Urinary bladder (tissue), 3 donors: ENCODE measurements at regions not wholly inside any gene's neighbourhood (a gene's known extent, or its start where the extent isn't known, plus 50 kb on each side); places are given as distances from the start of the nearest gene placed in this dataset.

Experiments
- DNase-seq: peaks from one replicate; pipeline ENCODE4 v3.0.0-alpha.2; 2015; ENCODE audit errors: extremely low spot score
- H3K27ac ChIP-seq: one replicate; pipeline ENCODE4 v1.5.1; 2013; ENCODE audit warnings: low read depth, mild to moderate bottlenecking, moderate library complexity
- H3K36me3 ChIP-seq: one replicate; pipeline ENCODE4 v1.6.1; 2013; ENCODE audit warnings: mild to moderate bottlenecking, moderate library complexity; ENCODE audit not compliant: insufficient read depth
- H3K4me1 ChIP-seq: one replicate; pipeline ENCODE4 v1.6.1; 2013; ENCODE audit warnings: mild to moderate bottlenecking, moderate library complexity; ENCODE audit not compliant: insufficient read depth
- H3K4me3 ChIP-seq: one replicate; pipeline ENCODE4 v1.5.1; 2013; ENCODE audit warnings: low read depth, low read length
- WGBS: extraction: QIAGEN DNeasy Blood & Tissue Kit; methylation state at CpG from one replicate; pipeline ENCODE4 v1.1.7; 2013; 5-methylcytosine and 5-hydroxymethylcytosine counted together
- donor health status: healthy with polysubstance abuse.
- donor health status: healthy.

DNA sequence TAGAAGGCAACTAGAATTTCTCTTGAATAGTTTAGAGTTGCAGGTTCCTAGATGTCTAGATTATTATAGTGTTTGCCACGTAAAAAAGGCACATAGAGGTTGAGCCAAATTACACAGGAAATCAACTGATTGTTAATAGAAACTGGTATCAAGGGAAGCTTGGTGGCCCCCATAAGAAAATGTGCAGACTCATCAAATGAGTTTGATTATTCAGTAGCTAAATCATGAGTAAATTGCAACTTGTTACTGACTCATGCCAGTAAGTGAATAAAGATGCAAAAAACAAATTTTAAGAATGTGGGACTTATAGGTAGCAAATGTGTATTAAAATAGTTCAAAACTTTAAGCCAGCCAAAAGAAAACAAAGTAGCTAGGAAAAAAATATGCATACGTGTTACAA lies 1078.9 kb upstream of the CDH9 start:
- no peak overlapping the region for H3K4me3 ChIP-seq
- WGBS, result 65% methylated on average over 2 of the region's 2 CpGs
- H3K27ac ChIP-seq, result no peak overlapping the region
- no peaks in the 10 kb centered on the region for H3K36me3 ChIP-seq
- no peaks in the 10 kb centered on the region for H3K4me1 ChIP-seq
- no peak for DNase-seq

DNA sequence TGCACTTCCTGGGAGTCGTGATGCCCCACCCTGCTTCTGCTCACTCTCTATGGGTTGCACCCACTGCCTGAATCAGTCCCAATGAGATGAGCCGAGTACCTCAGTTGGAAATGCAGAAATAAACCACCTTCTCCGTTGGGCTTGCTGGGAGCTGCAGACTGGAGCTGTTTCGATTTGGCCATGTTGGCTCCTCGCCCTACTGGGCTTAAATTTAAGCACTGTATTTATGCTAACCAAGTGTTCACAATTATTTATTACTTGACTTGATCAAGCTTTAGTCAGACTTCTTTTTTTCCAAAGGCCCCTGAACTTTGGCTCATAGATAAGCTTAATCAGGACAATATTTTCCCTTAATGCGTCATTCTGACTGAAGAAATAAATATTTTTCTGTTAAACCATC lies 1072.4 kb upstream of the CDH9 start:
- no peak overlapping the region for H3K4me3 ChIP-seq
- DNase-seq, result no peak
- H3K36me3 ChIP-seq, result no peaks in the 10 kb centered on the region
- no peak overlapping the region for H3K27ac ChIP-seq
- no peaks in the 10 kb centered on the region for H3K4me1 ChIP-seq
- WGBS, result 27% methylated on average over 6 of the region's 6 CpGs

DNA sequence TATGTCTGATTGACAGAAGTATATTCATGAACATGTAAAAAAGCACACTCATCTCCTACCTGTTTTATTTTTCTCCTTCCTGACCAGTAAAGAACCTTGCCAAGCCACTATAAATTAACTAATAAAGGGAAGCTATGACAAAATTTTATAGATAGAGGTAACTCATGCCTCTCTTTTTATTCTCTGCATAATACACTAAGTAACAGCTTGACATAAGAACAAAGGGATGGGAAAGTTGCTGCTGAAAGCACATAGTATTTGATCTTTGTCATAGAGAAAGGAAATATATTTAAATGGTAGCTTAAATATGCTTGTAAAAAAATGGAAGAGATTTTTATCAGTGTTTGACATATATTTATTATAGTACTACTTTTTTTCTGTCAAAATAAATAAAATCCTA lies 1065.7 kb upstream of the CDH9 start:
- Histone ChIP-seq H3K4me1 (no peaks in the 10 kb centered on the region), H3K27ac (no peak overlapping the region), H3K36me3 (no peaks in the 10 kb centered on the region), H3K4me3 (no peak overlapping the region)
- DNase-seq, result no peak

DNA sequence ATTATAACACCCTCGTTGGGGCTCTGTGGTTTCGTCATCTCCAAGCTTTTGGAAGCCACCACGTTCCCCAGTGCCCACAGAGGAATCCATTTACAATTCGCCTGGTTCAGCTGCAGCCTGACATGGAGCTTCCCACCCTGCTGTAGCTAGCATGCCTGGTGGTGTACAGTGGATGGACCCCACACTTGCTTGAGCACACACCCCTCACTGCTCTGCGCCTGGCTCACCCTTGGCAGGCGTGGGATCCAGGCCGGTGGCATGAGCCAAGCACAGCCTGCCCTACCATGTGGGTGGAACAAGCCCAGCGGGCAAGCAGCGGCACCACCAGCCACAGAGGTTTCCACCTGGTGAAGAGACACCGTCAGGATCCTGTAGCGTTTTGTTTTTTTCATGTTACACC lies 1045.7 kb upstream of the CDH9 start:
- no peak overlapping the region for H3K4me3 ChIP-seq
- no peaks in the 10 kb centered on the region for H3K4me1 ChIP-seq
- H3K27ac ChIP-seq, result no peak overlapping the region
- WGBS, result 93% methylated on average over 11 of the region's 11 CpGs
- H3K36me3 ChIP-seq, result no peaks in the 10 kb centered on the region
- no peak for DNase-seq

DNA sequence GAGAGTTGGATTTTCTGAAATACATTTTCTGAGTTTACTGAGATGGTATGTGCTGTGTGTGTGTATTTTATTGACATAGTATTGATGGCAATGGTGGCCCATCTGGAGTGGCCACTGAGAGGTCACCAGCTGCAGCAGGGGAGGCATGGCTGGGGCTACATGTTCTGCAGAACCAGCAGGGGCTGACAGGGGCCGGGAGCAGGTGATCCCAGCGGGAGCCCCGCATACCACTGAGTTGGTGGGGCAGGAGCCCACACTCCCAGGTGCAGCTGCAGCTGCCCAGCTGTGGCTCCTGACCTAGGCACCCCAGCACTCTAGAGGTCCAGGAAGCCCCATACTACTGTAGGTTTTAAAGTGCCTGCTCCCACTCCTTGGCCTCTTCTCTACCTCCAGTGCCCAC lies 1044.2 kb upstream of the CDH9 start:
- no peak overlapping the region for H3K27ac ChIP-seq
- WGBS, result 86% methylated on average over 3 of the region's 3 CpGs
- H3K4me3 ChIP-seq, result no peak overlapping the region
- H3K4me1 ChIP-seq, result no peaks in the 10 kb centered on the region
- no peaks in the 10 kb centered on the region for H3K36me3 ChIP-seq
- DNase-seq, result no peak

DNA sequence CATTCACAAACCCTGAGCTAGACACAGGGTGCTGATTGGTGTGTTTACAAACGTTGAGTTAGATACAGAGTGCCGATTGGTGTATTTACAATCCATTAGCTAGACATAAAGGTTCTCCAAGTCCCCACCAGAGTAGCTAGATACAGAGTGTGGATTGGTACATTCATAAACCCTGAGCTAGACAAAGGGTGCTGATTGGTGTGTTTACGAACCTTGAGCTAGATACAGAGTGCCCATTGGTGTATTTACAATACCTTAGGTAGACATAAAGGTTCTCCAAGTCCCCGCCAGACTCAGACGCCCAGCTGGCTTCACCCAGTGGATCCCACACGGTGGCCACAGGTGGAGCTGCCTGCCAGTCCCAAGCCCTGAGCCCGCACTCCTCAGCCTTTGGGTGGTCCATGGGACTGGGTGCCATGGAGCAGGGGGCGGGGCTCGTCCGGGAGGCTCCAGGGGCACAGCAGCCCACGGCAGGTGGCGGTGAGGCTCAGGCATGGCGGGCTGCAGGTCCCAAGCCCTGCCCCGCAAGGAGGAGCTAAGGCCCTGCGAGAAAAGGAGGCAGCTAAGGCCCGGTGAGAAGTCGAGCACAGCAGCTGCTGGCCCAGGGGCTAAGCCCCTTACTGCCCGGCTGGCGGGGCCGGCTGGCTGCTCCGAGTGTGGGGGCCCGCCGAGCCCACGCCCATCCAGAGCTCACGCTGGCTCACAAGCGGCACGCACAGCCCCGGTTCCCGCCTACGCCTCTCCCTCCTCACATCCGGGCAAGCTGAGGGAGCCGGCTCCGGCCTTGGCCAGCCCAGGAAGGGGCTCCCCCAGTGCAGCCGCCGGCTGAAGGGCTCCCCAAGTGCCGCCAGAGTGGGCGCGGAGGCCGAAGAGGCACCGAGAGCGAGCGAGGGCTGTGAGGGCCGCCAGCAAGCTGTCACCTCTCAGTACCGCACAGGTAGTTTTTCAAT lies 1039.2 kb upstream of the CDH9 start:
- no peak overlapping the region for H3K4me3 ChIP-seq
- H3K4me1 ChIP-seq, result no peaks in the 10 kb centered on the region
- H3K36me3 ChIP-seq, result no peaks in the 10 kb centered on the region
- H3K27ac ChIP-seq, result no peak overlapping the region
- DNase-seq, result no peak
- WGBS, result 97% methylated on average over 44 of the region's 44 CpGs

DNA sequence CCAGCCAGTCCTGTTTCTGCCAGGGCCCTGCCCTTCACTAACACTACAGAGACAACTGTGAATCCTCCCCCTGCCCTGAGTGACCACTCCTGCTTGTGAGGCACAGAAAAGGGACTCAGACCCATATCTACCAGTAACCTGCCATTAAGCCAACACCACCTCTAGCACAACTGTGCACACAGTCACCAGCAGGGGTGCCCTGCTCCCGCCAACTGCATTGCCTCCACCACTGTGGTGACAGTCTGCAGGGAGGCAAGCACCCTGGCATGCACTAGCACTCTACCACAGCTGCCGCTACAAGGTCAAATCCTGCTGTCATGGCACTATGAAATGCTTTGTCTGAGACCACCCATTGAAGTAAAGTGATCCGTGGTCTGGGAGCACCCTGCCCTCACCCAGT lies 1028.5 kb upstream of the CDH9 start:
- Histone ChIP-seq H3K36me3 (no peaks in the 10 kb centered on the region), H3K4me1 (no peaks in the 10 kb centered on the region), H3K27ac (no peak overlapping the region), H3K4me3 (no peak overlapping the region)
- DNase-seq, result no peak
- 90% methylated on average over 3 of the region's 3 CpGs for WGBS

DNA sequence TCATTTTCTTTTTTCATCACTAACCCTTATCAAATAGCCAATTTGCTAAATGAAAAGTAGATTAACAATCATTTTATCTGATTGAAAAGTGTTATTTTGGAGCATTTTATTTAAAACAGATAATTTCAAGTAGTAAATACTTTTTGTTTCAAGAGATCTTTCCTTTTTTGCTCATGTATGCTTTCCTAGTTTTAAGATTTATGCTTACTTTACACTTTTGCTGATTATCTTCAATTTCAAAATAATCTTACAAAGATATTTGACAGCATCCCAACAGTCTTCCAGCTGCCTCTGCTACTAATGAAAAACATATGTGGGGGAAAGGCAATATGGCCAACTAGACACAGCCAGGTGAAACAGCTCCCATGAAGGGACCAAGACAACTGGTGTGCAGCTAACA lies 1027.3 kb upstream of the CDH9 start:
- H3K36me3 ChIP-seq, result no peaks in the 10 kb centered on the region
- H3K4me1 ChIP-seq, result no peaks in the 10 kb centered on the region
- no peak for DNase-seq
- H3K27ac ChIP-seq, result no peak overlapping the region
- H3K4me3 ChIP-seq, result no peak overlapping the region

DNA sequence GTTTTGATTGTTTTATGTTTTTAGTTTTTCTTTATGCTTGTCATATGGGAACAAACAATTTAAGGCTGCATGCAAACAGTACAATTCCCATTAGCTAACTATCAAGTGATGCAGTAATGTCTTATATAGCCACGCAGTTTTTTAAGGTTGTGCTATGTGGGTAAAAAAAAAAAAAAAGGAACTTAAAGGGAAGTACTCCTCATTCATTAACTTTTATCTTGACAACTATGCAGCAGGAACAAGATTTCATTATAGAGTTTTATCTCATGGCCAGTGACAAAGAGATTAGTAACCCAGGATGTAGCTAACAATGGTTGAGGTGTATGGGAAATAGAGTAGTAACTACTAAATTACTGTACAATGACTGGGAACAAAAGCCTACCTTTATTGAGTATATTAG lies 1008.2 kb upstream of the CDH9 start:
- H3K27ac ChIP-seq, result no peak overlapping the region
- WGBS, result 84% methylated on average over 1 of the region's 1 CpG
- H3K4me3 ChIP-seq, result no peak overlapping the region
- no peaks in the 10 kb centered on the region for H3K36me3 ChIP-seq
- no peaks in the 10 kb centered on the region for H3K4me1 ChIP-seq
- DNase-seq, result no peak

DNA sequence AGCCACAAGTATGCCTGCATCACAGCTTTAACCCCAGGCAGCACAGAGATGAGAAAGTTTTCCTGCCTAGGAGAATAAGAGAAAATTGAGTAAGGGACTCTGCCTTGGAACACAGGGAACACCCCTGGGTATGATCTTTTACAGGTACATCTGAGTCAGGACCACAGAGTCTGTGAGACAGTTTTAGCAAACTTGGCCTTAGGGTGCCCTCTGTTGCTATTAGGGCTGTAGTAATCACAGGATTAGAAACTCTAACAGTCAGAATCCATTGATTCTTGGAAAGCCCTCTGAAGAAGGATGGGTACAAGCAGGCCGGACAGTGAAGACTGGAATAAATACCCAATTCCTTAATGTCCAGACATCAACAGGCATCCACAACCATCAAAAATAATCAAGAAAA lies 989.5 kb upstream of the CDH9 start:
- DNase-seq, result no peak
- Histone ChIP-seq H3K36me3 (no peaks in the 10 kb centered on the region), H3K4me3 (no peak overlapping the region), H3K4me1 (no peaks in the 10 kb centered on the region), H3K27ac (no peak overlapping the region)
- 95% methylated on average over 1 of the region's 1 CpG for WGBS

DNA sequence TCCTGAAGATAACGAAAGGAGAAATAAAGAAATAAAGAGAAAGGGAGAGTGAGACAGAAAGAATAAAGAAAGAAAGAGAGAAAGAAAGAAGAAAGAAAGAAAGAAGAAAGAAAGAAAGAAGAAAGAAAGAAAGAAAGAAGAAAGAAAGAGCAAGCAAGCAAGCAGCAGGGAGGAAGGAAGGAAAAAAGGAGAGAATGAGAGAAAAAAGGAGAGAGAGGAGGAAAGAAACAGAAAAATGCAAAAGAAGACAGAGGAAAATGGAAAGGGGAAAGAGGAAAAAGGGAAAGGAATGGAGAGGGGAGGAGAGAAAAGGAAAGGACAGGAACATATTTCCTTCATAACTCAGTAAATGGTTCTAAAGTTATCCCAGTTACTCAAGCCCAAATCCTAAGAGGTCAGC lies 978.8 kb upstream of the CDH9 start:
- H3K27ac ChIP-seq, result no peak overlapping the region
- no peaks in the 10 kb centered on the region for H3K4me1 ChIP-seq
- H3K4me3 ChIP-seq, result no peak overlapping the region
- DNase-seq, result no peak
- H3K36me3 ChIP-seq, result no peaks in the 10 kb centered on the region
- WGBS, result 77% methylated on average over 1 of the region's 1 CpG

DNA sequence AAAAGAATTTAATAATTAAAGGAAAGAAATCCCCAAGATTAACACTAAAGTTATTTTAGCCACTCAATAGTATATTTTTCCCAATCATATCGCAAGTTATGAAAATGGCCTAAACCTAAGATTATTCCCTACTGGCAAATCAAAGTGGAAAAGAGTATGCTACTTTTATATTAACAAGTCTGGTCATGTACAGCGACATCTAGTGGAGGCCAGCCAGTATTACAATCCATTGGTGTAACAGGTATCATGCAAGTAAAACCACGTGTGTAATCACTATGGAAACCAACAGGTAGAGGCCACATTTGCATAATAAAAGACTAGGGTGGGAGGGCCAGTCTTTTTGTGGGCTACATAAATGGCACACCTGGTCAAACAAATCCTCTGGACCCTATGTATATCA lies 976.4 kb upstream of the CDH9 start:
- Histone ChIP-seq H3K4me1 (no peaks in the 10 kb centered on the region), H3K4me3 (no peak overlapping the region), H3K27ac (no peak overlapping the region), H3K36me3 (no peaks in the 10 kb centered on the region)
- WGBS, result 61% methylated on average over 3 of the region's 3 CpGs
- no peak for DNase-seq

DNA sequence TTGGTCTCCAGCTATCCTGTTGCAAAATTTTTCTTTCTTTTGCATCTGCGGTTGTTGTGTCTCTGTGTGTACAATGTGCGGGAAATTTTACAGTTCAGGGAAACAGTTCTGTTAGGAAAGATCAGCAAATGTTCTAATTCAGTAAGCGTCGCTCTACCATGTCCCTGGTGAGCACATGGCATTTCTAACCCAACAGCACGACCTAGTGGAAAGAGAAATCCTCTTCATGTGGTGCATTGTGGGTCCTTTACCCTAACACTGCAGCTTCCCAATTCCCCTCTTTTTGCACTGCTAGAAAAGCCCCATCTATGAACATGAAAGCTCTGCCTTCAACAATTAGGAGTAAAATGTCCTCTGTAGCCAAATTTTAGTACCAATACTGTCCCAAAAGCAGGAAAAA lies 974.2 kb upstream of the CDH9 start:
- no peak for DNase-seq
- Histone ChIP-seq H3K36me3 (no peaks in the 10 kb centered on the region), H3K27ac (no peak overlapping the region), H3K4me3 (no peak overlapping the region), H3K4me1 (no peaks in the 10 kb centered on the region)
- 89% methylated on average over 5 of the region's 5 CpGs for WGBS

DNA sequence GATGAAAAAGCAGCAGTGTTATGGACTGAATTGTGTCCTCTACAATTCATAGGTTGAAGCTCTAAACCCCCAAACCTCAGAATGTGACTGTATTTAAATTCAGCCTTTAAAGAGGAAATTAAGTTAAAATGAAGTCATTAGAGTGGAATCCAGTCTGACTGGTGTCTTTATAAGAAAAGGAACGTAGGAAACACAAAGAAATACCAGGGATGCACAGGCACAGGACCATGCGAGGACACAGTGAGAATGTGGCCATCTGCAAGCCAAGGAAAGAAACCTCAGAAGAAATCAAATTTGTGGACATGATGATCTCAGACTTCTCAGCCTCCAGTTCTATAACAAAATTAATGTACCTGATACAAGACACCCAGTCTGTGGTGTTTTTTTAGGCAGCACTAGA lies 971.2 kb upstream of the CDH9 start:
- 67% methylated on average over 2 of the region's 2 CpGs for WGBS
- H3K4me3 ChIP-seq, result no peak overlapping the region
- DNase-seq, result no peak
- H3K27ac ChIP-seq, result no peak overlapping the region
- no peaks in the 10 kb centered on the region for H3K36me3 ChIP-seq
- H3K4me1 ChIP-seq, result no peaks in the 10 kb centered on the region

DNA sequence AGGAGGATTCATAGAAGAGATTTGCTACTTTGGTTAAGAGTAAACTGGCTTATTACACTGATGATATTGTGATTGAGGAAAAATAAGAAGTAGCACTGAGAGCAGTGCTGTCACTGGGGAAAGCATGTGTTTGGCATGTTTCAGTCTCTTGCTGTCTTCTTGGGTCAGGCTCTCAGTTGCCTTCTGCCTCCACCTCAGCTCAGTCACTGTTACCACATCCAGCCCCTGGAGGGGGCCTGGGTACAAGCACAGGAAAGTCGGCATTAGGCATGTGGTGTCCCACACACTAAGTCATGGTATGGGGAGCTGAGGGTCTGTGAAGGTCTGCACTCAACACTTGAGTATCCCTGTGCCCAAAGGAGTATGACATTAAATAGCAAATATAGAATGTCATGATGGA lies 958.3 kb upstream of the CDH9 start:
- H3K36me3 ChIP-seq, result no peaks in the 10 kb centered on the region
- DNase-seq, result no peak
- WGBS, result 2% methylated on average over 1 of the region's 1 CpG

More for the DNA sequence above, 958.3 kb upstream of the CDH9 start:
- Histone ChIP-seq H3K4me1 (no peaks in the 10 kb centered on the region), H3K4me3 (no peak overlapping the region), H3K27ac (no peak overlapping the region)
